HFF-Myc (cell line): ENCODE measurements at regions not wholly inside any gene's neighbourhood (a gene's known extent, or its start where the extent isn't known, plus 50 kb on each side); places are given as distances from the start of the nearest gene placed in this dataset.

Experiments
- DNase-seq: peaks from one replicate; pipeline ENCODE4 v3.0.0-alpha.2; 2011; ENCODE audit warnings: low read depth; ENCODE audit errors: extremely low read depth
- H3K4me3 ChIP-seq: replicated peaks from 2 replicates; pipeline ENCODE4 v1.5.1; 2011; ENCODE audit warnings: low read depth, mild to moderate bottlenecking, control low read depth, low read length
- TF ChIP-seq, protein P1 (sequence below): IDR thresholded peaks from 2 replicates; pipeline ENCODE4 v1.5.1; 2012; ENCODE audit warnings: mild to moderate bottlenecking, low read depth, low read length, control low read depth; ENCODE audit errors: missing control alignments

- no peak overlapping the region for H3K4me3 ChIP-seq
- TF ChIP-seq, protein P1, sequence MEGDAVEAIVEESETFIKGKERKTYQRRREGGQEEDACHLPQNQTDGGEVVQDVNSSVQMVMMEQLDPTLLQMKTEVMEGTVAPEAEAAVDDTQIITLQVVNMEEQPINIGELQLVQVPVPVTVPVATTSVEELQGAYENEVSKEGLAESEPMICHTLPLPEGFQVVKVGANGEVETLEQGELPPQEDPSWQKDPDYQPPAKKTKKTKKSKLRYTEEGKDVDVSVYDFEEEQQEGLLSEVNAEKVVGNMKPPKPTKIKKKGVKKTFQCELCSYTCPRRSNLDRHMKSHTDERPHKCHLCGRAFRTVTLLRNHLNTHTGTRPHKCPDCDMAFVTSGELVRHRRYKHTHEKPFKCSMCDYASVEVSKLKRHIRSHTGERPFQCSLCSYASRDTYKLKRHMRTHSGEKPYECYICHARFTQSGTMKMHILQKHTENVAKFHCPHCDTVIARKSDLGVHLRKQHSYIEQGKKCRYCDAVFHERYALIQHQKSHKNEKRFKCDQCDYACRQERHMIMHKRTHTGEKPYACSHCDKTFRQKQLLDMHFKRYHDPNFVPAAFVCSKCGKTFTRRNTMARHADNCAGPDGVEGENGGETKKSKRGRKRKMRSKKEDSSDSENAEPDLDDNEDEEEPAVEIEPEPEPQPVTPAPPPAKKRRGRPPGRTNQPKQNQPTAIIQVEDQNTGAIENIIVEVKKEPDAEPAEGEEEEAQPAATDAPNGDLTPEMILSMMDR = no peak
- DNase-seq = no peak
These were observed 224.4 kb upstream of the EXOC2 start for GRCh38 chr6:917296-917695.

- DNase-seq = no peak
- TF ChIP-seq, protein P1 = no peak
- H3K4me3 ChIP-seq = no peak overlapping the region
These were observed 223.2 kb upstream of the EXOC2 start for GRCh38 chr6:916131-916530.

DNA sequence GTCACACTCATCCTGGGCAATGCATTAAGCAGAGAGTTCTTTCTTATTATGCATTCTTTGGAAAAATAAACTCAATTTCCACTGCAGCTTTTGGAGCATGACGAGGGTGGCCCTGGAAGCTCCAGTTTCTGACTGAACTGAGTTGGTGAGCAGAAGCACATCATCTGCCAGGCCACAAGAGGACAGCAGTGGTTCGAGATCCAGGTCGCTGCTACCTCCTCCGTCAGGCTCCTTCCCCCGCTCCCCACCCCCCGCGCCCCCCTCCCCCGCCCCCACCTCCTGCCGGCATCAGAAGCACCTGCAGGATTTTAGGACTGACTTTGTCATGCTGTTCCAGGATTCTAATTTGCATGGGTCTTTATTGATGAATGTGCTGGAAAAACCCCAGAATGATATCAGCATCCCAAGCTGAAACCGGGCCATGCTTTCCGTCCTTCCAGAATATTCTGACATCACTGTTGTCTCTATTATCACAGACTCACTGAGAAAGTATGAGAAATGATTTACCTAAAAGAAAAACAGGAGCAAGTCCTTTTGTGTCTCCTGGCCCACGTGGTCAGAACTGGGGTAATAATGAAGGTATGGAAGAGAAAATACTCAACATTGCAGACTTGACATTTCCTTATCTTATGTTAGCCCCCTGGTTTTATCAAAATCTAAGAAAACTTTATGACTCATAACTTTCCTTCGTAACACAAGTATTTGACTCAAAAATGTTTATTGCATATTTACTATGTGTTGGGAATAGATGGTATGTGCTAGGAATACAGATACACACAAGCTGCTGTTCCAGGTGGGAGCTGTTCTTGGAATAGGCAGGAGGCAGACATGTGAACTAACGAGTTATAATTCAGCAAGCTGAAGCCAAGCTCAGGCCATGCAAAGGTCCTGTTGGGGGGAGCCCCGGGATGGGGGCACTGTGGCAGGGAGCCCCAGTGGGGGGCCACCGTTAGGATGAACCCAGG, 220.2 kb upstream of the EXOC2 start:
- DNase-seq = no peak

DNA sequence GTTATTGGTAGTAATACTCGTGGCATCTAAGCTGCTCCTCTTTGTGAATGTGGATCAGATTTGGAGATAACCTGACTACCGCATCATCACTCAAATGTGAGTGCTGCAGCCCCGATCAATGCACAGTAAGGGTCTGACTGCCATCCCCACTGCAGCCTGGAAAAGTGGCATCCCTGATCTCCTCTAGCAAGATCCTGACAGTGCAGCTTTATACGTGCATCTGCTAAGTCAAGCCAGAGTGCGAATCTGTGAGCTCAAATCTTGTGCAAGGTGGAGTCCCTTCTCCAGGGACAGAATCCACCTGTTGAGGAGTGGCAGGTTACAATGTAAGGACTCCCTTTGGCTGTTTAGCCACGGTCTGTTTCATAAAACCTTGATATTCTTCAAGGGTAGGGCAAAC, 215.0 kb upstream of the EXOC2 start:
- H3K4me3 ChIP-seq = no peak overlapping the region
- TF ChIP-seq, protein P1 = no peak

More for the DNA sequence above, 220.2 kb upstream of the EXOC2 start:
- TF ChIP-seq, protein P1 = peak; percentile 62
- H3K4me3 ChIP-seq = no peak overlapping the region

DNA sequence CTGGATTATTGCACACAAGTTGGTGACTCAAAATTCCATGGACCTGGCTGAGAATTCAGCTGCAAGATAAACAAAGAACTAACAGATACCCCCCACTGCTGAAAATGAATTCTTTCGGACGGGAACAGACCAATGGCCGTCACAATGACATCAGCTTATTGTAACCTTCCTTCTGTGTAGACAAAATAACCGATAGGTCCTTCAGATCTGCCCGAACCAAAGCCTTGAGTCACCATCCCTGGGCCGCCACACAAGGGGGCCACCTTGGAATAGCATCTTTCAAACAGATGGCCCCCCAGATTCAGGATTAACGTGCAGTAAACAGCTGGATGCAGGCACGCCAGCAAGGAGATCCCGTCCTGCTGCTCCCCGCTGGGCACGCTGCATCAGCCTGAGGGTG, 214.0 kb upstream of the EXOC2 start:
- no peak overlapping the region for H3K4me3 ChIP-seq
- no peak for DNase-seq
- TF ChIP-seq, protein P1 = no peak

More for the DNA sequence above, 215.0 kb upstream of the EXOC2 start:
- DNase-seq = no peak

- no peak overlapping the region for H3K4me3 ChIP-seq
- TF ChIP-seq, protein P1 = no peak
- DNase-seq = no peak
These were observed 212.6 kb upstream of the EXOC2 start for GRCh38 chr6:905556-905955.
